MM.1S (cell line): ENCODE measurements at regions not wholly inside any gene's neighbourhood (a gene's known extent, or its start where the extent isn't known, plus 50 kb on each side); places are given as distances from the start of the nearest gene placed in this dataset.
A peak's percentile ranks its signal among the peaks of the same experiment; 100 is the strongest.

Source experiments
- DNase-seq: peaks from one replicate; pipeline ENCODE4 v3.0.0-alpha.2; 2015
- H2AFZ ChIP-seq: fragments of 300-600 bp; sonication (generic); 2 replicates; pipeline ENCODE4 v1.6.0; 2016; ENCODE audit warnings: antibody characterized with exemption, low read length
- H3F3A ChIP-seq: fragments of 300-600 bp; sonication (generic); 2 replicates; pipeline ENCODE4 v1.6.1; 2016; ENCODE audit warnings: mild to moderate bottlenecking, antibody characterized with exemption, low read length, moderate library complexity, mixed read lengths; ENCODE audit not compliant: insufficient read depth
- H3K27ac ChIP-seq: fragments of 300-600 bp; sonication (generic); 2 replicates; pipeline ENCODE4 v1.5.1; 2016; ENCODE audit warnings: mild to moderate bottlenecking, low read length
- H3K27me3 ChIP-seq: fragments of 300-600 bp; sonication (generic); replicated peaks from 2 replicates; pipeline ENCODE4 v1.6.0; 2016; ENCODE audit warnings: low read length; ENCODE audit not compliant: insufficient read depth
- H3K36me3 ChIP-seq: fragments of 300-600 bp; sonication (generic); replicated peaks from 2 replicates; pipeline ENCODE4 v1.6.1; 2016; ENCODE audit warnings: mild to moderate bottlenecking, low read length, mixed read lengths; ENCODE audit not compliant: insufficient read depth
- H3K4me1 ChIP-seq: fragments of 300-600 bp; sonication (generic); 2 replicates; pipeline ENCODE4 v1.6.1; 2016; ENCODE audit warnings: low read length, mixed read lengths
- H3K4me2 ChIP-seq: fragments of 300-600 bp; sonication (generic); 2 replicates; pipeline ENCODE4 v1.6.0; 2016; ENCODE audit warnings: low read depth, low read length
- H3K4me3 ChIP-seq: fragments of 300-600 bp; sonication (generic); 2 replicates; pipeline ENCODE4 v1.5.1; 2016; ENCODE audit warnings: low read length, mixed read lengths
- H3K79me2 ChIP-seq: fragments of 300-600 bp; sonication (generic); 2 replicates; pipeline ENCODE4 v1.6.1; 2016; ENCODE audit warnings: mixed run types, low read length, mixed read lengths
- H3K9ac ChIP-seq: fragments of 300-600 bp; sonication (generic); 2 replicates; pipeline ENCODE4 v1.6.1; 2016; ENCODE audit warnings: low read length, mixed read lengths
- H3K9me2 ChIP-seq: fragments of 300-600 bp; sonication (generic); replicated peaks from 2 replicates; pipeline ENCODE4 v1.6.1; 2016; ENCODE audit warnings: mild to moderate bottlenecking, low read length, mixed read lengths; ENCODE audit not compliant: insufficient read depth
- H3K9me3 ChIP-seq: fragments of 300-600 bp; sonication (generic); replicated peaks from 2 replicates; pipeline ENCODE4 v1.6.1; 2016; ENCODE audit warnings: mild to moderate bottlenecking, low read length, mixed read lengths; ENCODE audit not compliant: insufficient read depth
- H4K20me1 ChIP-seq: fragments of 300-600 bp; sonication (generic); 2 replicates; pipeline ENCODE4 v1.6.1; 2016; ENCODE audit warnings: mild to moderate bottlenecking, low read length, moderate library complexity, mixed read lengths; ENCODE audit not compliant: insufficient read depth
- CTCF ChIP-seq: fragments of 300-600 bp; sonication (generic); IDR thresholded peaks from 2 replicates; pipeline ENCODE4 v1.5.1; 2016; ENCODE audit warnings: antibody characterized with exemption, low read length, mixed read lengths
- EZH2 ChIP-seq: fragments of 300-600 bp; sonication (generic); optimal IDR thresholded peaks from 2 replicates; pipeline ENCODE3; 2017; ENCODE audit warnings: low read depth, mild to moderate bottlenecking, antibody characterized with exemption, low read length, mixed read lengths
- EZH2phosphoT487 ChIP-seq: fragments of 300-600 bp; sonication (generic); IDR thresholded peaks from 2 replicates; pipeline ENCODE4 v1.6.1; 2018; ENCODE audit warnings: antibody characterized with exemption, low read length

GRCh38 chr5:87886164-87886563 lies 382.5 kb downstream of the TMEM161B start:
- DNase-seq, result no peak
- Histone ChIP-seq H3K36me3 (no peaks in the 10 kb centered on the region), H3K9ac (no peak overlapping the region), H2AFZ (no peak overlapping the region), H3K9me2 (no peaks in the 10 kb centered on the region), H3K4me2 (no peak overlapping the region), H3K27ac (no peak overlapping the region), H4K20me1 (no peaks in the 10 kb centered on the region), H3K4me1 (no peaks in the 10 kb centered on the region), H3K9me3 (no peaks in the 10 kb centered on the region), H3F3A (no peaks in the 10 kb centered on the region), H3K27me3 (no peaks in the 10 kb centered on the region), H3K79me2 (no peaks in the 10 kb centered on the region), H3K4me3 (no peak overlapping the region)
- TF ChIP-seq EZH2, result no peak
- TF ChIP-seq CTCF, result no peak
- TF ChIP-seq EZH2phosphoT487, result no peak

GRCh38 chr5:87885758-87886157 lies 382.9 kb downstream of the TMEM161B start:
- Histone ChIP-seq H3K9me2 (no peaks in the 10 kb centered on the region), H3K4me1 (no peaks in the 10 kb centered on the region), H3K27me3 (no peaks in the 10 kb centered on the region), H3K36me3 (no peaks in the 10 kb centered on the region), H4K20me1 (no peaks in the 10 kb centered on the region), H3K4me2 (no peak overlapping the region), H3K9me3 (no peaks in the 10 kb centered on the region), H3K9ac (no peak overlapping the region), H3K4me3 (no peak overlapping the region), H3F3A (no peaks in the 10 kb centered on the region), H3K27ac (no peak overlapping the region), H2AFZ (no peak overlapping the region), H3K79me2 (no peaks in the 10 kb centered on the region)
- DNase-seq, result no peak
- TF ChIP-seq CTCF (no peak; the same call in 1 of the 2 replicates), EZH2phosphoT487 (no peak), EZH2 (no peak)

GRCh38 chr5:87877495-87877894 lies 391.1 kb downstream of the TMEM161B start:
- H3K27ac ChIP-seq, result no peak overlapping the region
- H3K79me2 ChIP-seq, result no peaks in the 10 kb centered on the region
- no peaks in the 10 kb centered on the region for H3F3A ChIP-seq
- no peaks in the 10 kb centered on the region for H3K27me3 ChIP-seq
- no peak for DNase-seq
- H3K36me3 ChIP-seq, result no peaks in the 10 kb centered on the region
- no peak overlapping the region for H3K4me3 ChIP-seq
- no peaks in the 10 kb centered on the region for H3K9me2 ChIP-seq
- H4K20me1 ChIP-seq, result no peaks in the 10 kb centered on the region
- H3K9me3 ChIP-seq, result no peaks in the 10 kb centered on the region
- H3K4me2 ChIP-seq, result no peak overlapping the region
- TF ChIP-seq EZH2 (no peak), CTCF (no peak), EZH2phosphoT487 (no peak)
- H3K9ac ChIP-seq, result no peak overlapping the region
- peak overlapping the region; percentile 36; the same call in 1 of the 2 replicates for H2AFZ ChIP-seq
- 0 out of 2 replicates have a peak, but pooled peaks cover 2% of the 10 kb centered on the region for H3K4me1 ChIP-seq
